ENCODE measurements at regions not wholly inside any gene's neighbourhood (a gene's known extent, or its start where the extent isn't known, plus 50 kb on each side); places are given as distances from the start of the nearest gene placed in this dataset.

- Histone ChIP-seq H3K9ac (replicated peaks in 1 of 4; ENCODE audit: extremely low read depth in 1 of 4, low read depth in 3 of 4, low read length in 3 of 4) (peak overlapping the region in 3 of 4 experiments; percentile 48 to 65 (median 49); a peak in 5 of 7 replicates), H3K4ac (replicated peaks; ENCODE audit: insufficient read length, low read depth, low read length) (peak overlapping the region; percentile 49), H2AK5ac (ENCODE audit: low read depth, low read length) (peak overlapping the region; percentile 87; the same call in 1 of the 2 replicates), H3K4me3 (ENCODE audit: extremely low read depth in 1 of 4, insufficient read depth in 2 of 4, low read depth in 3 of 4, low read length in 4 of 4) (peak overlapping the region; percentile 11 to 66 (median 54)), H3K18ac (ENCODE audit: extremely low read depth, low read length) (peak overlapping the region; percentile 98), H4K20me1 (replicated peaks in 1 of 2; ENCODE audit: control insufficient read depth in 1 of 2, insufficient read depth in 2 of 2, low read length in 2 of 2) (no peaks in the 10 kb centered on the region), H3K79me2 (ENCODE audit: control insufficient read depth in 1 of 2, insufficient read depth in 2 of 2, low read length in 2 of 2) (no peaks in the 10 kb centered on the region), H2BK5ac (ENCODE audit: low read depth, low read length) (peak overlapping the region; percentile 95), H2BK20ac (ENCODE audit: low read length) (peak overlapping the region; percentile 95; the same call in 1 of the 2 replicates), H4K5ac (ENCODE audit: insufficient read length, low read depth, low read length) (peak overlapping the region; percentile 56), H2BK120ac (replicated peaks; ENCODE audit: low read depth, low read length) (peak overlapping the region; percentile 36), H2AFZ (ENCODE audit: low read length) (peak overlapping the region; percentile 64; the same call in 1 of the 2 replicates), H3K56ac (replicated peaks; ENCODE audit: insufficient read length, low read depth, low read length) (peak overlapping the region; percentile 28), H3K9me3 (ENCODE audit: insufficient read depth in 2 of 2, low read depth in 1 of 2, low read length in 1 of 2) (peaks cover 0 to 4% of the 10 kb centered on the region in 2 experiments; a peak in 1 of 4 replicates), H2BK12ac (ENCODE audit: low read depth, low read length) (peak overlapping the region; percentile 99), H3K14ac (ENCODE audit: insufficient read length) (no peak overlapping the region), H3K27me3 (replicated peaks in 1 of 4; ENCODE audit: control insufficient read depth in 3 of 4, extremely low read depth in 1 of 4, insufficient read depth in 3 of 4, low read length in 3 of 4) (peaks cover 0 to 9% (median 6%) of the 10 kb centered on the region in 4 experiments; a peak in 3 of 7 replicates), H3K27ac (ENCODE audit: low read depth, low read length) (0 out of 2 replicates have a peak overlapping the region, but pooled peaks have one; percentile 11), H4K8ac (ENCODE audit: extremely low read depth, insufficient read depth, low read length) (peak overlapping the region; percentile 96; the same call in 1 of the 2 replicates), H3K4me2 (ENCODE audit: insufficient read depth in 1 of 2, low read depth in 2 of 2, low read length in 2 of 2) (peak overlapping the region; percentile 77 to 79), H3K4me1 (replicated peaks in 1 of 4; ENCODE audit: control insufficient read depth in 3 of 4, insufficient read depth in 4 of 4, low read length in 3 of 4) (peaks cover 0 to 24% (median 15%) of the 10 kb centered on the region in 4 experiments; a peak in 6 of 7 replicates), H3K23me2 (ENCODE audit: low read depth, low read length) (peaks cover 11% of the 10 kb centered on the region), H3K36me3 (ENCODE audit: control insufficient read depth in 2 of 4, insufficient read depth in 4 of 4, low read length in 3 of 4) (no peaks in the 10 kb centered on the region), H3K79me1 (ENCODE audit: low read depth, low read length) (no peaks in the 10 kb centered on the region), H4K91ac (replicated peaks; ENCODE audit: insufficient read length, low read length) (peak overlapping the region; percentile 98), H2BK15ac (ENCODE audit: low read length) (peak overlapping the region; percentile 5; the same call in 1 of the 2 replicates), H3K23ac (ENCODE audit: insufficient read length) (no peak overlapping the region)
- POLR2A ChIA-PET (ENCODE audit: partially characterized antibody), result interaction anchor here (0.7 to 3.9 kb wide), 14 partner anchors 11 to 231 kb away, joined by 3 to 19 read pairs (median 4); partner anchors contain the start of gene KLF15
- TF ChIP-seq KDM4A (IDR thresholded peaks at IDR 0.05; ENCODE audit: low read depth, low read length, severe bottlenecking) (no peak), POLR2A (IDR thresholded peaks at IDR 0.05; ENCODE audit: control extremely low read depth in 1 of 2, low read depth in 2 of 2, low read length in 2 of 2) (no peak), KDM1A (IDR thresholded peaks at IDR 0.05; ENCODE audit: borderline replicate concordance, low read length) (0 out of 2 replicates have a peak, but pooled peaks have one; percentile 69)
- FAIRE-seq (no peak), DNase-seq (ENCODE audit: low read depth in 1 of 2, low spot score in 2 of 2) (no peak)
- WGBS, 2 experiments (ENCODE audit: extremely low coverage in 1 of 2, insufficient coverage in 1 of 2, insufficient read length in 1 of 2, insufficient replicate concordance in 2 of 2, low coverage in 1 of 2, low lambda C conversion rate in 2 of 2, missing lambda C conversion rate in 1 of 2), result 62% methylated on average over 8 of the region's 8 CpGs; no CpG with 5 or more reads in 1 of the 2 experiments
- CTCF ChIA-PET (ENCODE audit: partially characterized antibody), result interaction anchor here (0.7 to 2.1 kb wide), 11 partner anchors 14 to 205 kb away, joined by 3 to 9 read pairs (median 3); no protein-coding TSS in a partner anchor
These were observed 86.4 kb upstream of the ALDH1L1 start for GRCh38 chr3:126266850-126267168.
